CD4-positive, alpha-beta T cell (primary cell): ENCODE measurements at regions not wholly inside any gene's neighbourhood (a gene's known extent, or its start where the extent isn't known, plus 50 kb on each side); places are given as distances from the start of the nearest gene placed in this dataset.

Experiments
- ATAC-seq: fragments of 200-7000 bp; cut with Tn5 transposase; one replicate; pipeline ENCODE4 v1.10.0; 2022; ENCODE audit warnings: mild to moderate bottlenecking; ENCODE audit not compliant: poor library complexity
- CTCF ChIA-PET: fragments of 350-600 bp; sonication (Branson Sonifier 250); formaldehyde crosslinking; loops from one replicate; lab custom pipeline; 2021; ENCODE audit warnings: antibody characterized with exemption, inconsistent platforms; lab: Charles Lee
- POLR2A ChIA-PET: fragments of 350-600 bp; sonication (Branson Sonifier 250); formaldehyde crosslinking; loops from one replicate; lab custom pipeline; 2021; ENCODE audit warnings: antibody characterized with exemption, inconsistent platforms; lab: Charles Lee
- DNase-seq, 14 experiments: peaks; one replicate each; pipeline ENCODE4 v3.0.0-alpha.2; 2013 to 2020; ENCODE audit warnings: mixed read lengths in 2 of 14
- H3K27ac ChIP-seq, 2 donors: one replicate each; pipeline versions ENCODE4 v1.5.1 to v1.7.0; 2013; ENCODE audit warnings: low read length in 2 of 2, low read depth in 1 of 2, mild to moderate bottlenecking in 1 of 2
- H3K27me3 ChIP-seq, 2 experiments: 1 replicate in 1 of 2; 2 replicates in 1 of 2; pipeline versions ENCODE4 v1.6.1 to v1.7.0; 2013; ENCODE audit warnings: low read length in 2 of 2, control low read depth in 1 of 2, mild to moderate bottlenecking in 1 of 2, moderate library complexity in 1 of 2; ENCODE audit not compliant: insufficient read depth in 2 of 2, control insufficient read depth in 1 of 2
- H3K36me3 ChIP-seq: one replicate; pipeline ENCODE4 v1.6.1; 2013; ENCODE audit warnings: low read length, control low read depth; ENCODE audit not compliant: insufficient read depth
- H3K4me1 ChIP-seq: one replicate; pipeline ENCODE4 v1.6.1; 2013; ENCODE audit warnings: low read length, control low read depth; ENCODE audit not compliant: insufficient read depth
- H3K4me3 ChIP-seq: one replicate; pipeline ENCODE4 v1.5.1; 2013; ENCODE audit warnings: mild to moderate bottlenecking, low read length, moderate library complexity
- H3K9me3 ChIP-seq, 2 experiments: 1 replicate in 1 of 2; 2 replicates in 1 of 2; pipeline versions ENCODE4 v1.6.1 to v1.7.0; 2013; ENCODE audit warnings: low read length in 2 of 2, mild to moderate bottlenecking in 2 of 2, control low read depth in 1 of 2, moderate library complexity in 1 of 2; ENCODE audit not compliant: control insufficient read depth in 1 of 2, insufficient read depth in 1 of 2
- H3K27ac Mint-ChIP-seq: one replicate; pipeline ENCODE4 v1.8.0; 2020; ENCODE audit warnings: mixed read lengths
- H3K27me3 Mint-ChIP-seq: one replicate; pipeline ENCODE4 v1.8.0; 2021; ENCODE audit warnings: mixed read lengths
- H3K36me3 Mint-ChIP-seq: one replicate; pipeline ENCODE4 v1.8.0; 2021; ENCODE audit warnings: low read depth, mixed read lengths
- H3K4me1 Mint-ChIP-seq: one replicate; pipeline ENCODE4 v1.8.0; 2021; ENCODE audit warnings: low read depth, mixed read lengths
- H3K4me3 Mint-ChIP-seq: one replicate; pipeline ENCODE4 v1.8.0; 2020; ENCODE audit warnings: mild to moderate bottlenecking, mixed read lengths
- H3K9me3 Mint-ChIP-seq: one replicate; pipeline ENCODE4 v1.8.0; 2020; ENCODE audit warnings: mixed read lengths
- CTCF ChIP-seq: fragments of 200-600 bp; IDR thresholded peaks from one replicate; pipeline ENCODE4 v1.8.0; 2022; ENCODE audit warnings: antibody characterized with exemption, mild to moderate bottlenecking
- intact Hi-C, 2 experiments: fragments of 100-400 bp; cut with DNase I in 1 of 2; cut with micrococcal nuclease in 1 of 2; formaldehyde crosslinking; loops; one replicate each; pipeline versions ENCODE4 v1.15.1 to v1.9.0; 2023 to 2025; cut with DNase I, micrococcal nuclease

GRCh38 chr3:194022052-194022451 is 113.9 kb upstream of the HES1 start:
- intact Hi-C loops = no loop called here
- POLR2A ChIA-PET = no interaction called here

GRCh38 chr3:194022816-194023215 is 113.1 kb upstream of the HES1 start:
- Histone ChIP-seq H3K36me3 (no peaks in the 10 kb centered on the region), H3K27me3 (peaks cover 0 to 3% of the 10 kb centered on the region in 2 experiments), H3K9me3 (no peaks in the 10 kb centered on the region), H3K4me1 (no peaks in the 10 kb centered on the region), H3K27ac (no peak overlapping the region), H3K4me3 (no peak overlapping the region)
- Mint-ChIP-seq H3K27me3 (peaks cover 5% of the 10 kb centered on the region), H3K4me3 (no peak overlapping the region), H3K27ac (no peak overlapping the region), H3K4me1 (peaks cover 21% of the 10 kb centered on the region), H3K9me3 (no peaks in the 10 kb centered on the region), H3K36me3 (no peaks in the 10 kb centered on the region)
- ATAC-seq (no peak), DNase-seq (no peak)
- intact Hi-C loops = no loop called here
- no peak for TF ChIP-seq CTCF
- CTCF ChIA-PET = no interaction called here
- POLR2A ChIA-PET = no interaction called here

More at GRCh38 chr3:194022052-194022451, 113.9 kb upstream of the HES1 start:
- Histone ChIP-seq H3K27ac (no peak overlapping the region), H3K9me3 (no peaks in the 10 kb centered on the region), H3K36me3 (no peaks in the 10 kb centered on the region), H3K4me1 (no peaks in the 10 kb centered on the region), H3K4me3 (no peak overlapping the region), H3K27me3 (peaks cover 0 to 3% of the 10 kb centered on the region in 2 experiments)
- peaks cover 21% of the 10 kb centered on the region for H3K4me1 Mint-ChIP-seq
- H3K27ac Mint-ChIP-seq = no peak overlapping the region
- TF ChIP-seq CTCF = no peak
- CTCF ChIA-PET = no interaction called here
- no peaks in the 10 kb centered on the region for H3K36me3 Mint-ChIP-seq
- H3K9me3 Mint-ChIP-seq = no peaks in the 10 kb centered on the region
- DNase-seq (no peak), ATAC-seq (no peak)
- H3K4me3 Mint-ChIP-seq = no peak overlapping the region
- H3K27me3 Mint-ChIP-seq = no peaks in the 10 kb centered on the region

GRCh38 chr3:194023501-194024280 is 112.3 kb upstream of the HES1 start:
- Histone ChIP-seq H3K27ac (no peak overlapping the region), H3K27me3 (peaks cover 0 to 3% of the 10 kb centered on the region in 2 experiments), H3K4me1 (no peaks in the 10 kb centered on the region), H3K36me3 (no peaks in the 10 kb centered on the region), H3K4me3 (no peak overlapping the region), H3K9me3 (no peaks in the 10 kb centered on the region)
- H3K27me3 Mint-ChIP-seq = peaks cover 5% of the 10 kb centered on the region
- ATAC-seq (peak; percentile 51), DNase-seq (no peak)
- no peaks in the 10 kb centered on the region for H3K9me3 Mint-ChIP-seq
- no peak for TF ChIP-seq CTCF
- intact Hi-C loops = no loop called here
- POLR2A ChIA-PET = no interaction called here
- peaks cover 21% of the 10 kb centered on the region for H3K4me1 Mint-ChIP-seq
- CTCF ChIA-PET = no interaction called here
- H3K4me3 Mint-ChIP-seq = no peak overlapping the region
- H3K27ac Mint-ChIP-seq = no peak overlapping the region
- H3K36me3 Mint-ChIP-seq = no peaks in the 10 kb centered on the region
